Sigmoid colon (tissue), 4 donors: ENCODE measurements at regions not wholly inside any gene's neighbourhood (a gene's known extent, or its start where the extent isn't known, plus 50 kb on each side); places are given as distances from the start of the nearest gene placed in this dataset.
"Not testable (repeated sequence)": the region's sequence is repeated elsewhere in the genome, so short reads cannot be mapped to it uniquely, and the experiment has no call there.

Source experiments
- EP300 ChIP-seq, 4 donors: sonication (generic); formaldehyde crosslinking; IDR thresholded peaks; one replicate each; pipeline ENCODE4 v1.6.1; 2017; ENCODE audit warnings: antibody characterized with exemption in 4 of 4
- POLR2A ChIP-seq, 2 donors: fragments of 450-650 bp; IDR thresholded peaks; one replicate each; pipeline ENCODE4 v1.6.1; 2016; ENCODE audit warnings: antibody characterized with exemption in 2 of 2, mild to moderate bottlenecking in 2 of 2, moderate library complexity in 2 of 2
- TF ChIP-seq, protein P1 (sequence below), 4 experiments: fragments of 450-650 bp in 3 of 4; fragments of 200-600 bp in 1 of 4; IDR thresholded peaks; one replicate each; pipeline ENCODE4 v1.5.1; 2016 to 2019; ENCODE audit warnings: antibody characterized with exemption in 4 of 4, mild to moderate bottlenecking in 3 of 4, moderate library complexity in 2 of 4

DNA sequence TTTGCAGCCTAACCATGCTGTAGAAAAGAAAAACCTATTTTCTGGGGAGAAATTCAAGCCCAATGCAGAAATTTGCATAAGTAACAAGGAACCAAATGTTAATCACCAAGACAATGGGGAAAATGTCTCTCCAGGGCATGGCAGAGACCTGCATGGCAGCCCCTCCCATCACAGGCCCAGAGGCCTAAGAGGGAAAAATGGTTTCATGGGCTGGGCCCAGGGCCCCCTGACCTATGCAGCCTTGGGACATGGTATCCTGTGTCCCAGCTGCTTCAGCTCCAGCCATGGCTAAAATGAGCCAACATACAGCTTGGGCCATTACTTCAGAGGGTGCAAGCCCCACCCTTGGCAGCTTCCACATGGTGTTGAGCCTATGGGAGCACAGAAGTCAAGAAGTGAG is 266.9 kb downstream of the AGTPBP1 start:
- TF ChIP-seq POLR2A, EP300 (IDR thresholded peaks at IDR 0.05): not testable (repeated sequence)
- TF ChIP-seq, protein P1, sequence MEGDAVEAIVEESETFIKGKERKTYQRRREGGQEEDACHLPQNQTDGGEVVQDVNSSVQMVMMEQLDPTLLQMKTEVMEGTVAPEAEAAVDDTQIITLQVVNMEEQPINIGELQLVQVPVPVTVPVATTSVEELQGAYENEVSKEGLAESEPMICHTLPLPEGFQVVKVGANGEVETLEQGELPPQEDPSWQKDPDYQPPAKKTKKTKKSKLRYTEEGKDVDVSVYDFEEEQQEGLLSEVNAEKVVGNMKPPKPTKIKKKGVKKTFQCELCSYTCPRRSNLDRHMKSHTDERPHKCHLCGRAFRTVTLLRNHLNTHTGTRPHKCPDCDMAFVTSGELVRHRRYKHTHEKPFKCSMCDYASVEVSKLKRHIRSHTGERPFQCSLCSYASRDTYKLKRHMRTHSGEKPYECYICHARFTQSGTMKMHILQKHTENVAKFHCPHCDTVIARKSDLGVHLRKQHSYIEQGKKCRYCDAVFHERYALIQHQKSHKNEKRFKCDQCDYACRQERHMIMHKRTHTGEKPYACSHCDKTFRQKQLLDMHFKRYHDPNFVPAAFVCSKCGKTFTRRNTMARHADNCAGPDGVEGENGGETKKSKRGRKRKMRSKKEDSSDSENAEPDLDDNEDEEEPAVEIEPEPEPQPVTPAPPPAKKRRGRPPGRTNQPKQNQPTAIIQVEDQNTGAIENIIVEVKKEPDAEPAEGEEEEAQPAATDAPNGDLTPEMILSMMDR (IDR thresholded peaks at IDR 0.05) = not testable (repeated sequence)
